Stimulated activated CD8-positive, alpha-beta memory T cell treated with anti-CD3 and anti-CD28 coated beads, Interleukin-12 subunit alpha, Interleukin-12 subunit beta, amount 100 ng/mL, for 1 hour (primary cell): ENCODE measurements at regions not wholly inside any gene's neighbourhood (a gene's known extent, or its start where the extent isn't known, plus 50 kb on each side); places are given as distances from the start of the nearest gene placed in this dataset.
"Not testable (repeated sequence)": the region's sequence is repeated elsewhere in the genome, so short reads cannot be mapped to it uniquely, and the experiment has no call there.

ENCODE experiments used
- DNase-seq: peaks from one replicate; pipeline ENCODE4 v3.0.0-alpha.2; 2020; ENCODE audit warnings: low read depth

- no peak for DNase-seq
These were observed 172.8 kb upstream of the HES1 start for GRCh38 chr3:193962986-193963685.

GRCh38 chr3:193963808-193964516, 172.0 kb upstream of the HES1 start:
- DNase-seq = no peak

- DNase-seq = no peak
These were observed 171.4 kb upstream of the HES1 start for GRCh38 chr3:193964517-193964880.

- DNase-seq = no peak
These were observed 167.5 kb upstream of the HES1 start for GRCh38 chr3:193968380-193968974.

GRCh38 chr3:193970131-193970772, 165.7 kb upstream of the HES1 start:
- not testable (repeated sequence) for DNase-seq

- DNase-seq = no peak
These were observed 165.2 kb upstream of the HES1 start for GRCh38 chr3:193970773-193971206.

- no peak for DNase-seq
These were observed 164.6 kb upstream of the HES1 start for GRCh38 chr3:193971261-193971751.

GRCh38 chr3:193971966-193972365, 164.0 kb upstream of the HES1 start:
- no peak for DNase-seq

GRCh38 chr3:193972832-193973231, 163.1 kb upstream of the HES1 start:
- DNase-seq = no peak

- DNase-seq = no peak
These were observed 161.7 kb upstream of the HES1 start for GRCh38 chr3:193974191-193974652.

GRCh38 chr3:193974671-193975535, 161.0 kb upstream of the HES1 start:
- no peak for DNase-seq

- DNase-seq = no peak
These were observed 158.3 kb upstream of the HES1 start for GRCh38 chr3:193977622-193978021.

GRCh38 chr3:193978030-193978429, 157.9 kb upstream of the HES1 start:
- DNase-seq = no peak

- DNase-seq = no peak
These were observed 157.5 kb upstream of the HES1 start for GRCh38 chr3:193978486-193978885.

GRCh38 chr3:193980326-193980725, 155.6 kb upstream of the HES1 start:
- DNase-seq = no peak

- no peak for DNase-seq
These were observed 155.0 kb upstream of the HES1 start for GRCh38 chr3:193980905-193981304.

GRCh38 chr3:193981504-193981903, 154.4 kb upstream of the HES1 start:
- no peak for DNase-seq

- DNase-seq = no peak
These were observed 153.7 kb upstream of the HES1 start for GRCh38 chr3:193982258-193982659.

- no peak for DNase-seq
These were observed 151.8 kb upstream of the HES1 start for GRCh38 chr3:193983846-193984818.

GRCh38 chr3:193984876-193985275, 151.1 kb upstream of the HES1 start:
- no peak for DNase-seq
